ENCODE measurements at regions not wholly inside any gene's neighbourhood (a gene's known extent, or its start where the extent isn't known, plus 50 kb on each side); places are given as distances from the start of the nearest gene placed in this dataset.

DNA sequence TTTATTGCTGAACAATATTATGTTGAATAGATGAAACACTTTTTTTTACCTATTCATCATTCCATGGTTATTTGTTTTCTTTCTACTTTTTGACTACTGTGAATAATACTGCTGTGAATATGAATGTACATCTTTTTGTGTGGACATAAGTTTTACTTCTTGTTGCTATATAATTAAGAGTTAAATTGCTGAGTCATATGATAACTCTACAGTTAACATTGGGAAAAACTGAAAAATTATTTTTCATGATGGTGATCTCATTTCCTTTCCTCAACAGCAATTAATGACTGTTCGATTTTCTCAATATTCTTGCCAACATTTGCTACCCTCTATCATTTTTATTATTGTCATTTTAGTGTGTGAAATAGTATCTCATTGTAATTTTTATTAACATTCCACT lies 106.9 kb upstream of the TECRL start:
- CTCF ChIA-PET, result no interaction called here
- no peak for TF ChIP-seq PRRX2 (CRISPR knock-in tag; IDR thresholded peaks at IDR 0.05)
- no peak for TF ChIP-seq NR1H2 (CRISPR knock-in tag; IDR thresholded peaks at IDR 0.05)
- no peak for TF ChIP-seq SMAD3 (CRISPR knock-in tag; IDR thresholded peaks at IDR 0.05; ENCODE audit: borderline replicate concordance)
- TF ChIP-seq, protein P1, sequence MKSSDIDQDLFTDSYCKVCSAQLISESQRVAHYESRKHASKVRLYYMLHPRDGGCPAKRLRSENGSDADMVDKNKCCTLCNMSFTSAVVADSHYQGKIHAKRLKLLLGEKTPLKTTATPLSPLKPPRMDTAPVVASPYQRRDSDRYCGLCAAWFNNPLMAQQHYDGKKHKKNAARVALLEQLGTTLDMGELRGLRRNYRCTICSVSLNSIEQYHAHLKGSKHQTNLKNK (CRISPR knock-in tag; IDR thresholded peaks at IDR 0.05), result no peak
- no peak for TF ChIP-seq CBFB (CRISPR knock-in tag; IDR thresholded peaks at IDR 0.05; ENCODE audit: low read depth)
- TF ChIP-seq, protein P2, sequence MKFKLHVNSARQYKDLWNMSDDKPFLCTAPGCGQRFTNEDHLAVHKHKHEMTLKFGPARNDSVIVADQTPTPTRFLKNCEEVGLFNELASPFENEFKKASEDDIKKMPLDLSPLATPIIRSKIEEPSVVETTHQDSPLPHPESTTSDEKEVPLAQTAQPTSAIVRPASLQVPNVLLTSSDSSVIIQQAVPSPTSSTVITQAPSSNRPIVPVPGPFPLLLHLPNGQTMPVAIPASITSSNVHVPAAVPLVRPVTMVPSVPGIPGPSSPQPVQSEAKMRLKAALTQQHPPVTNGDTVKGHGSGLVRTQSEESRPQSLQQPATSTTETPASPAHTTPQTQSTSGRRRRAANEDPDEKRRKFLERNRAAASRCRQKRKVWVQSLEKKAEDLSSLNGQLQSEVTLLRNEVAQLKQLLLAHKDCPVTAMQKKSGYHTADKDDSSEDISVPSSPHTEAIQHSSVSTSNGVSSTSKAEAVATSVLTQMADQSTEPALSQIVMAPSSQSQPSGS (CRISPR knock-in tag; IDR thresholded peaks at IDR 0.05; ENCODE audit: borderline replicate concordance, low read depth), result no peak
- TF ChIP-seq TP53 (CRISPR knock-in tag; IDR thresholded peaks at IDR 0.05), result no peak
- TF ChIP-seq, protein P3, sequence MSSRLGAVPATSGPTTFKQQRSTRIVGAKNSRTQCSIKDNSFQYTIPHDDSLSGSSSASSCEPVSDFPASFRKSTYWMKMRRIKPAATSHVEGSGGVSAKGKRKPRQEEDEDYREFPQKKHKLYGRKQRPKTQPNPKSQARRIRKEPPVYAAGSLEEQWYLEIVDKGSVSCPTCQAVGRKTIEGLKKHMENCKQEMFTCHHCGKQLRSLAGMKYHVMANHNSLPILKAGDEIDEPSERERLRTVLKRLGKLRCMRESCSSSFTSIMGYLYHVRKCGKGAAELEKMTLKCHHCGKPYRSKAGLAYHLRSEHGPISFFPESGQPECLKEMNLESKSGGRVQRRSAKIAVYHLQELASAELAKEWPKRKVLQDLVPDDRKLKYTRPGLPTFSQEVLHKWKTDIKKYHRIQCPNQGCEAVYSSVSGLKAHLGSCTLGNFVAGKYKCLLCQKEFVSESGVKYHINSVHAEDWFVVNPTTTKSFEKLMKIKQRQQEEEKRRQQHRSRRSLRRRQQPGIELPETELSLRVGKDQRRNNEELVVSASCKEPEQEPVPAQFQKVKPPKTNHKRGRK (CRISPR knock-in tag; IDR thresholded peaks at IDR 0.05; ENCODE audit: borderline replicate concordance), result no peak
- TF ChIP-seq ZNF423 (CRISPR knock-in tag; IDR thresholded peaks at IDR 0.05), result no peak
- TF ChIP-seq, protein P4, sequence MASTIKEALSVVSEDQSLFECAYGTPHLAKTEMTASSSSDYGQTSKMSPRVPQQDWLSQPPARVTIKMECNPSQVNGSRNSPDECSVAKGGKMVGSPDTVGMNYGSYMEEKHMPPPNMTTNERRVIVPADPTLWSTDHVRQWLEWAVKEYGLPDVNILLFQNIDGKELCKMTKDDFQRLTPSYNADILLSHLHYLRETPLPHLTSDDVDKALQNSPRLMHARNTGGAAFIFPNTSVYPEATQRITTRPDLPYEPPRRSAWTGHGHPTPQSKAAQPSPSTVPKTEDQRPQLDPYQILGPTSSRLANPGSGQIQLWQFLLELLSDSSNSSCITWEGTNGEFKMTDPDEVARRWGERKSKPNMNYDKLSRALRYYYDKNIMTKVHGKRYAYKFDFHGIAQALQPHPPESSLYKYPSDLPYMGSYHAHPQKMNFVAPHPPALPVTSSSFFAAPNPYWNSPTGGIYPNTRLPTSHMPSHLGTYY (CRISPR knock-in tag; IDR thresholded peaks at IDR 0.05), result no peak
- TF ChIP-seq, protein P5, sequence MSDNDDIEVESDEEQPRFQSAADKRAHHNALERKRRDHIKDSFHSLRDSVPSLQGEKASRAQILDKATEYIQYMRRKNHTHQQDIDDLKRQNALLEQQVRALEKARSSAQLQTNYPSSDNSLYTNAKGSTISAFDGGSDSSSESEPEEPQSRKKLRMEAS (CRISPR knock-in tag; IDR thresholded peaks at IDR 0.05), result no peak
- no peak for TF ChIP-seq ZBTB21 (CRISPR knock-in tag; IDR thresholded peaks at IDR 0.05; ENCODE audit: borderline replicate concordance)
- no peak for TF ChIP-seq ZNF219 (CRISPR knock-in tag; IDR thresholded peaks at IDR 0.05; ENCODE audit: borderline replicate concordance)
- no peak for TF ChIP-seq FOXJ3 (CRISPR knock-in tag; IDR thresholded peaks at IDR 0.05; ENCODE audit: borderline replicate concordance)
- TF ChIP-seq OVOL2 (CRISPR knock-in tag; IDR thresholded peaks at IDR 0.05; ENCODE audit: borderline replicate concordance), result no peak
- TF ChIP-seq, protein P6, sequence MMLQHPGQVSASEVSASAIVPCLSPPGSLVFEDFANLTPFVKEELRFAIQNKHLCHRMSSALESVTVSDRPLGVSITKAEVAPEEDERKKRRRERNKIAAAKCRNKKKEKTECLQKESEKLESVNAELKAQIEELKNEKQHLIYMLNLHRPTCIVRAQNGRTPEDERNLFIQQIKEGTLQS (CRISPR knock-in tag; conservative IDR thresholded peaks at IDR 0.05), result no peak
- TF ChIP-seq, protein P7, sequence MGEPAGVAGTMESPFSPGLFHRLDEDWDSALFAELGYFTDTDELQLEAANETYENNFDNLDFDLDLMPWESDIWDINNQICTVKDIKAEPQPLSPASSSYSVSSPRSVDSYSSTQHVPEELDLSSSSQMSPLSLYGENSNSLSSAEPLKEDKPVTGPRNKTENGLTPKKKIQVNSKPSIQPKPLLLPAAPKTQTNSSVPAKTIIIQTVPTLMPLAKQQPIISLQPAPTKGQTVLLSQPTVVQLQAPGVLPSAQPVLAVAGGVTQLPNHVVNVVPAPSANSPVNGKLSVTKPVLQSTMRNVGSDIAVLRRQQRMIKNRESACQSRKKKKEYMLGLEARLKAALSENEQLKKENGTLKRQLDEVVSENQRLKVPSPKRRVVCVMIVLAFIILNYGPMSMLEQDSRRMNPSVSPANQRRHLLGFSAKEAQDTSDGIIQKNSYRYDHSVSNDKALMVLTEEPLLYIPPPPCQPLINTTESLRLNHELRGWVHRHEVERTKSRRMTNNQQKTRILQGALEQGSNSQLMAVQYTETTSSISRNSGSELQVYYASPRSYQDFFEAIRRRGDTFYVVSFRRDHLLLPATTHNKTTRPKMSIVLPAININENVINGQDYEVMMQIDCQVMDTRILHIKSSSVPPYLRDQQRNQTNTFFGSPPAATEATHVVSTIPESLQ (CRISPR knock-in tag; IDR thresholded peaks at IDR 0.05), result no peak
- TF ChIP-seq JUN (CRISPR knock-in tag; IDR thresholded peaks at IDR 0.05), result no peak
- TF ChIP-seq, protein P8, sequence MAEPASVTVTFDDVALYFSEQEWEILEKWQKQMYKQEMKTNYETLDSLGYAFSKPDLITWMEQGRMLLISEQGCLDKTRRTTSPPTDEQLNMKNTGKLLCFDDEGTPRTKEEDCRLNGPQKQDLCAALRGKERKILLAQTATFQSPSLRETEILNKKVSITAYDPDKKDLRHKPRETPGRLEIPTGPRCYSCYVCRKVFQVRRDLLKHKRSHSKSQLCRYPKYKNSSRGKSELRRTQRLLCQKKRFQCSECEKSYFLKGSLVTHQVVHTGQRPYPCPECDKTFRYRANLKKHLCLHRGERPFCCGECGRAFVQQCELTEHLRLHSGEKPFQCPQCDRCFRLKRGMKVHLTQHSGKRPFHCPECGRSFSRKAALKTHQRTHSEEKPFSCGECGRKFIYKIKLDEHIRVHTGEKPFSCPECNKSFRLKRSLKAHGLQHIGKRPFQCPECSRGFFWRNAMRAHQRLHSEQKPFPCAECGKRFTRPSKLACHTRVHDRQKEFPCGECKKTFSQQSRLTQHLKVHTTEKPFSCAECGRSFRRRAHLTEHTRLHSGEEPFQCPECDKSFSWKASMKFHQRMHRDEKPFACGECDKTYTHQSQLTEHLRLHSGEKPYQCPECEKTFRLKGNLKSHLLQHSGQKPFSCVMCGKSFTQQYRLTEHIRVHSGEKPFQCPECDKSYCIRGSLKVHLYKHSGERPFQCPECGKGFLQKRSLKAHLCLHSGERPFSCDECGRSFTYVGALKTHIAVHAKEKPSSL (CRISPR knock-in tag; conservative IDR thresholded peaks at IDR 0.05), result no peak
- TF ChIP-seq GRHL2 (CRISPR knock-in tag; IDR thresholded peaks at IDR 0.05; ENCODE audit: insufficient replicate concordance, severe bottlenecking), result no peak
- Mint-ChIP-seq H3K4me3 (no peak overlapping the region), H3K27ac (no peak overlapping the region), H3K36me3 (no peaks in the 10 kb centered on the region), H3K27me3 (ENCODE audit: low read depth) (no peaks in the 10 kb centered on the region), H3K9me3 (no peaks in the 10 kb centered on the region), H3K4me1 (peaks cover 13% of the 10 kb centered on the region)
- DNase-seq (ENCODE audit: low spot score) (no peak), ATAC-seq (no peak)
- POLR2A ChIA-PET, result no interaction called here
